ENCODE measurements at regions not wholly inside any gene's neighbourhood (a gene's known extent, or its start where the extent isn't known, plus 50 kb on each side); places are given as distances from the start of the nearest gene placed in this dataset.

GRCh38 chr2:15706424-15706823 lies 114.8 kb downstream of the DDX1 start:
- H3K9me3 ChIP-seq (ENCODE audit: control insufficient read depth, insufficient read depth, low read depth, low read length) = no peaks in the 10 kb centered on the region
- CTCF ChIA-PET = no interaction called here
- H3K4me1 ChIP-seq (ENCODE audit: control insufficient read depth, insufficient read depth, low read length) = no peaks in the 10 kb centered on the region
- no peak overlapping the region for H3K4me3 ChIP-seq (ENCODE audit: low read depth in 2 of 2, low read length in 2 of 2)
- POLR2A ChIA-PET = no interaction called here
- no peak for ATAC-seq
- H3K36me3 ChIP-seq (ENCODE audit: control insufficient read depth, insufficient read depth, low read length) = no peaks in the 10 kb centered on the region
- no peak overlapping the region for H3K27ac ChIP-seq (ENCODE audit: low read length)
- in situ Hi-C loops (cut with HindIII; ENCODE audit: low pct_unique_long_range_greater_than_20kb, low sequenced_read_pairs) = no loop called here
- no peak for DNase-seq (ENCODE audit: low read depth, low spot score)
- intact Hi-C loops (cut with micrococcal nuclease; ENCODE audit: unreplicated experiment) = no loop called here
- no TSS peak for BruUV-seq (replicated peaks)
- H3K27me3 ChIP-seq (ENCODE audit: control insufficient read depth, insufficient read depth, low read length) = no peaks in the 10 kb centered on the region
- TF ChIP-seq TCF7L2 (IDR thresholded peaks at IDR 0.05; ENCODE audit: low read depth, low read length) (no peak), CTCF (IDR thresholded peaks at IDR 0.05) (no peak), POLR2AphosphoS5 (IDR thresholded peaks at IDR 0.05; ENCODE audit: low read depth, low read length) (no peak), SIN3A (IDR thresholded peaks at IDR 0.05; ENCODE audit: borderline replicate concordance, insufficient read depth, low read depth, low read length) (no peak), REST (IDR thresholded peaks at IDR 0.05; ENCODE audit: insufficient read depth in 1 of 2, low read depth in 2 of 2, low read length in 1 of 2) (no peak)

GRCh38 chr2:15706986-15707632 lies 115.4 kb downstream of the DDX1 start:
- no peaks in the 10 kb centered on the region for H3K27me3 ChIP-seq (ENCODE audit: control insufficient read depth, insufficient read depth, low read length)
- no peaks in the 10 kb centered on the region for H3K4me1 ChIP-seq (ENCODE audit: control insufficient read depth, insufficient read depth, low read length)
- in situ Hi-C loops (cut with HindIII; ENCODE audit: low pct_unique_long_range_greater_than_20kb, low sequenced_read_pairs) (no loop called here), intact Hi-C loops (cut with micrococcal nuclease; ENCODE audit: unreplicated experiment) (no loop called here)
- DNase-seq (ENCODE audit: low read depth, low spot score) (no peak), ATAC-seq (no peak)
- no peak overlapping the region for H3K4me3 ChIP-seq (ENCODE audit: low read depth in 2 of 2, low read length in 2 of 2)
- BruUV-seq (replicated peaks) = no TSS peak
- H3K27ac ChIP-seq (ENCODE audit: low read length) = no peak overlapping the region
- CTCF ChIA-PET = no interaction called here
- H3K9me3 ChIP-seq (ENCODE audit: control insufficient read depth, insufficient read depth, low read depth, low read length) = no peaks in the 10 kb centered on the region
- POLR2A ChIA-PET = no interaction called here
- no peaks in the 10 kb centered on the region for H3K36me3 ChIP-seq (ENCODE audit: control insufficient read depth, insufficient read depth, low read length)
- no peak for TF ChIP-seq REST (IDR thresholded peaks at IDR 0.05; ENCODE audit: insufficient read depth in 1 of 2, low read depth in 2 of 2, low read length in 1 of 2)
- no peak for TF ChIP-seq CTCF (IDR thresholded peaks at IDR 0.05)
- TF ChIP-seq TCF7L2 (IDR thresholded peaks at IDR 0.05; ENCODE audit: low read depth, low read length) = no peak
- TF ChIP-seq POLR2AphosphoS5 (IDR thresholded peaks at IDR 0.05; ENCODE audit: low read depth, low read length) = no peak
- TF ChIP-seq SIN3A (IDR thresholded peaks at IDR 0.05; ENCODE audit: borderline replicate concordance, insufficient read depth, low read depth, low read length) = no peak
